WTC11 (cell line): ENCODE measurements at regions not wholly inside any gene's neighbourhood (a gene's known extent, or its start where the extent isn't known, plus 50 kb on each side); places are given as distances from the start of the nearest gene placed in this dataset.

Experiments used
- ATAC-seq: fragments of 200-7000 bp; cut with Tn5 transposase; 2 replicates; pipeline ENCODE4 v1.10.0; 2021; ENCODE audit warnings: mild to moderate bottlenecking, moderate library complexity
- CTCF ChIA-PET: fragments of 300-600 bp; sonication (Branson Sonifier 250); formaldehyde crosslinking; loops from one replicate; lab custom pipeline; 2021; ENCODE audit warnings: antibody characterized with exemption; lab: Charles Lee
- POLR2A ChIA-PET: fragments of 350-600 bp; sonication (Branson Sonifier 250); formaldehyde crosslinking; loops from one replicate; lab custom pipeline; 2021; ENCODE audit warnings: antibody characterized with exemption; lab: Charles Lee
- DNase-seq: peaks from one replicate; pipeline ENCODE4 v3.0.0; 2021; ENCODE audit warnings: low spot score
- H3K27ac Mint-ChIP-seq: 2 replicates; pipeline ENCODE4 v1.8.0; 2021; ENCODE audit warnings: mixed read lengths
- H3K27me3 Mint-ChIP-seq: 2 replicates; pipeline ENCODE4 v1.8.0; 2021; ENCODE audit warnings: low read depth, mild to moderate bottlenecking, moderate library complexity, mixed read lengths
- H3K36me3 Mint-ChIP-seq: 2 replicates; pipeline ENCODE4 v1.8.0; 2021; ENCODE audit warnings: mixed read lengths
- H3K4me1 Mint-ChIP-seq: 2 replicates; pipeline ENCODE4 v1.8.0; 2022; ENCODE audit warnings: mixed read lengths
- H3K4me3 Mint-ChIP-seq: 2 replicates; pipeline ENCODE4 v1.8.0; 2021; ENCODE audit warnings: mild to moderate bottlenecking, moderate library complexity, mixed read lengths
- H3K9me3 Mint-ChIP-seq: 2 replicates; pipeline ENCODE4 v1.8.0; 2021; ENCODE audit warnings: mixed read lengths
- AFF4 ChIP-seq: sonication (generic); formaldehyde crosslinking; IDR thresholded peaks from 2 replicates; pipeline ENCODE4 v1.8.1; 2023; ENCODE audit warnings: mild to moderate bottlenecking, missing genetic modification reagents, borderline replicate concordance
- ARID4B ChIP-seq: sonication (generic); formaldehyde crosslinking; IDR thresholded peaks from 2 replicates; pipeline ENCODE4 v1.8.0; 2023; ENCODE audit warnings: missing genetic modification reagents, mild to moderate bottlenecking, borderline replicate concordance
- ATF1 ChIP-seq: sonication (generic); formaldehyde crosslinking; IDR thresholded peaks from 2 replicates; pipeline ENCODE4 v1.8.1; 2023; ENCODE audit warnings: mild to moderate bottlenecking, moderate library complexity, missing genetic modification reagents
- ELF4 ChIP-seq: sonication (generic); formaldehyde crosslinking; IDR thresholded peaks from 2 replicates; pipeline ENCODE4 v1.8.1; 2022; ENCODE audit warnings: low read depth, mild to moderate bottlenecking, moderate library complexity, missing genetic modification reagents
- ETV6 ChIP-seq: sonication (generic); formaldehyde crosslinking; IDR thresholded peaks from 2 replicates; pipeline ENCODE4 v1.8.1; 2022; ENCODE audit warnings: mild to moderate bottlenecking, missing genetic modification reagents
- FOXJ3 ChIP-seq: sonication (generic); formaldehyde crosslinking; IDR thresholded peaks from 2 replicates; pipeline ENCODE4 v1.9.0; 2021; ENCODE audit warnings: missing genetic modification reagents, mild to moderate bottlenecking, borderline replicate concordance
- FOXK1 ChIP-seq: sonication (generic); formaldehyde crosslinking; IDR thresholded peaks from 2 replicates; pipeline ENCODE4 v1.8.0; 2022; ENCODE audit warnings: mild to moderate bottlenecking, moderate library complexity, missing genetic modification reagents
- IRF2 ChIP-seq: sonication (generic); formaldehyde crosslinking; IDR thresholded peaks from 2 replicates; pipeline ENCODE4 v1.8.0; 2022; ENCODE audit warnings: low read depth, missing genetic modification reagents, borderline replicate concordance
- JUN ChIP-seq: sonication (generic); formaldehyde crosslinking; IDR thresholded peaks from 2 replicates; pipeline ENCODE4 v1.8.0; 2023; ENCODE audit warnings: mild to moderate bottlenecking, missing genetic modification reagents
- MYBL2 ChIP-seq: sonication (generic); formaldehyde crosslinking; IDR thresholded peaks from 2 replicates; pipeline ENCODE4 v1.8.1; 2023; ENCODE audit warnings: mild to moderate bottlenecking, moderate library complexity, missing genetic modification reagents
- NFYB ChIP-seq: sonication (generic); formaldehyde crosslinking; conservative IDR thresholded peaks from 2 replicates; pipeline ENCODE4 v1.8.0; 2022; ENCODE audit warnings: low read depth, missing genetic modification reagents
- SOX15 ChIP-seq: fragments of 250-450 bp; sonication (Bioruptor Pico); IDR thresholded peaks from 2 replicates; pipeline ENCODE4 v1.9.0; 2021; ENCODE audit warnings: mild to moderate bottlenecking
- ZNF219 ChIP-seq: sonication (generic); formaldehyde crosslinking; IDR thresholded peaks from 2 replicates; pipeline ENCODE4 v1.8.0; 2023; ENCODE audit warnings: missing genetic modification reagents, mild to moderate bottlenecking, borderline replicate concordance
- ZNF263 ChIP-seq: sonication (generic); formaldehyde crosslinking; IDR thresholded peaks from 2 replicates; pipeline ENCODE4 v1.8.1; 2022; ENCODE audit warnings: low read depth, mild to moderate bottlenecking, moderate library complexity, missing genetic modification reagents
- ZNF281 ChIP-seq: sonication (generic); formaldehyde crosslinking; IDR thresholded peaks from 2 replicates; pipeline ENCODE4 v1.8.0; 2023; ENCODE audit warnings: mild to moderate bottlenecking, missing genetic modification reagents
- ZNF396 ChIP-seq: fragments of 250-450 bp; sonication (Bioruptor Pico); IDR thresholded peaks from 2 replicates; pipeline ENCODE4 v1.8.0; 2021; ENCODE audit warnings: mild to moderate bottlenecking, moderate library complexity, borderline replicate concordance
- ZNF416 ChIP-seq: fragments of 250-450 bp; sonication (Bioruptor Pico); IDR thresholded peaks from 2 replicates; pipeline ENCODE4 v1.9.0; 2021; ENCODE audit warnings: mild to moderate bottlenecking, inconsistent platforms
- ZNF423 ChIP-seq: fragments of 250-450 bp; sonication (Bioruptor Pico); IDR thresholded peaks from 2 replicates; pipeline ENCODE4 v2.1.2; 2022; ENCODE audit warnings: mild to moderate bottlenecking, moderate library complexity
- ZNF671 ChIP-seq: fragments of 250-450 bp; sonication (Bioruptor Pico); IDR thresholded peaks from 2 replicates; pipeline ENCODE4 v1.8.0; 2021; ENCODE audit warnings: mild to moderate bottlenecking

- H3K4me3 Mint-ChIP-seq = no peak overlapping the region
- CTCF ChIA-PET = no interaction called here
- TF ChIP-seq NFYB (CRISPR knock-in tag) (no peak), ZNF423 (CRISPR knock-in tag) (no peak), ZNF219 (no peak), MYBL2 (CRISPR knock-in tag) (no peak), ZNF263 (CRISPR knock-in tag) (no peak), JUN (no peak), ZNF671 (CRISPR knock-in tag) (no peak), SOX15 (CRISPR knock-in tag) (no peak), FOXJ3 (CRISPR knock-in tag) (no peak), AFF4 (CRISPR knock-in tag) (no peak), IRF2 (CRISPR knock-in tag) (no peak), ETV6 (CRISPR knock-in tag) (no peak), ATF1 (no peak), FOXK1 (no peak), ZNF281 (CRISPR knock-in tag) (no peak), ZNF416 (CRISPR knock-in tag) (no peak), ARID4B (CRISPR knock-in tag) (no peak), ELF4 (no peak), ZNF396 (CRISPR knock-in tag) (no peak)
- TF ChIP-seq, all 79 proteins: peak for 0
- Mint-ChIP-seq H3K9me3 (peaks cover 27% of the 10 kb centered on the region), H3K4me1 (no peaks in the 10 kb centered on the region), H3K27ac (no peak overlapping the region), H3K36me3 (peaks cover 16% of the 10 kb centered on the region), H3K27me3 (peaks cover 4% of the 10 kb centered on the region; the same call in 1 of the 2 replicates)
- DNase-seq = no peak
- no peak for ATAC-seq
- POLR2A ChIA-PET = no interaction called here
These were observed 282.4 kb downstream of the AHR start for GRCh38 chr7:17580856-17581255.
